H1 (cell line): ENCODE measurements at regions not wholly inside any gene's neighbourhood (a gene's known extent, or its start where the extent isn't known, plus 50 kb on each side); places are given as distances from the start of the nearest gene placed in this dataset.

Experiments
- CHD7 ChIP-seq: fragments of 300-600 bp; sonication (generic); IDR thresholded peaks from 2 replicates; pipeline ENCODE4 v1.7.1; 2012; ENCODE audit warnings: low read length, moderate library complexity, mild to moderate bottlenecking, inconsistent platforms; ENCODE audit not compliant: insufficient replicate concordance

DNA sequence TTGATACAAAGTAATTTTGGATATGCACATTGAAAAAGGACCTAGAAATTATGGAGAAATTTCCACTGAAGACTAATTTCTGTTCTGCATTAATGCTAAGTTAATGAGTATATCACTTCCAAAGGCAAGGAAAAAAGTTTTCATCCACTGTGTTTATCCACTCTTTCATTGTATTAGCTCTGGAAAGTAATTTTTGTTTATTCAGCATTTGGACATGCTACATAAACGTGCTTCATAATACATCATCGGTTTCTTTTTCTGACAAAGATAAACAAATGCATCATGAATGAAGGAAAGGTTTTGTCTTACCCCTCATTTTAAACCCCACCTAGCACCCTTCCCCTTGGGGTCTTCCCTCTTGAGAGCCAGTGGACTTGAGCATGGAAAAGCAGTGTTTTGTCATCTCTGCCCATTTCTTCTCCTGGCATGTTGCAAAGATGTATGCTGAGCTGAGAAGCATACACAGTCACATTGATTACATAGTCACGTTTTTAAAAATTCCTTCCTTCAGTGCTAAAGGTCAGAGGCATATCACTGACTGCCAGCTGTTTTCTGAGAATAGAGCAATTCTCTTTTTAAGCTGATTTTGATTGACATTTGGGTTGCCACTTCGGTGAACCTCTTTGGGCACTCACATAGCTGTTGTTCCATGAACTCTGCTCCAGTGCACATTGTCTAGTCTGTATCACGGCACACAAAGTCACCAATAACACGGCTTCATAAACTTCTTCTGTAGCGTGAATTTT lies 65.9 kb upstream of the C7orf33 start (continued):
- TF ChIP-seq CHD7 = no peak
- TF ChIP-seq, all 59 proteins: peak for 0
